Urinary bladder (tissue), 3 donors: ENCODE measurements at regions not wholly inside any gene's neighbourhood (a gene's known extent, or its start where the extent isn't known, plus 50 kb on each side); places are given as distances from the start of the nearest gene placed in this dataset.
A peak's percentile ranks its signal among the peaks of the same experiment; 100 is the strongest.

ENCODE experiments used
- DNase-seq: peaks from one replicate; pipeline ENCODE4 v3.0.0-alpha.2; 2015; ENCODE audit errors: extremely low spot score
- H3K27ac ChIP-seq: one replicate; pipeline ENCODE4 v1.5.1; 2013; ENCODE audit warnings: low read depth, mild to moderate bottlenecking, moderate library complexity
- H3K36me3 ChIP-seq: one replicate; pipeline ENCODE4 v1.6.1; 2013; ENCODE audit warnings: mild to moderate bottlenecking, moderate library complexity; ENCODE audit not compliant: insufficient read depth
- H3K4me1 ChIP-seq: one replicate; pipeline ENCODE4 v1.6.1; 2013; ENCODE audit warnings: mild to moderate bottlenecking, moderate library complexity; ENCODE audit not compliant: insufficient read depth
- H3K4me3 ChIP-seq: one replicate; pipeline ENCODE4 v1.5.1; 2013; ENCODE audit warnings: low read depth, low read length
- WGBS: extraction: QIAGEN DNeasy Blood & Tissue Kit; methylation state at CpG from one replicate; pipeline ENCODE4 v1.1.7; 2013; 5-methylcytosine and 5-hydroxymethylcytosine counted together
- donor health status: healthy with polysubstance abuse.
- donor health status: healthy.

DNA sequence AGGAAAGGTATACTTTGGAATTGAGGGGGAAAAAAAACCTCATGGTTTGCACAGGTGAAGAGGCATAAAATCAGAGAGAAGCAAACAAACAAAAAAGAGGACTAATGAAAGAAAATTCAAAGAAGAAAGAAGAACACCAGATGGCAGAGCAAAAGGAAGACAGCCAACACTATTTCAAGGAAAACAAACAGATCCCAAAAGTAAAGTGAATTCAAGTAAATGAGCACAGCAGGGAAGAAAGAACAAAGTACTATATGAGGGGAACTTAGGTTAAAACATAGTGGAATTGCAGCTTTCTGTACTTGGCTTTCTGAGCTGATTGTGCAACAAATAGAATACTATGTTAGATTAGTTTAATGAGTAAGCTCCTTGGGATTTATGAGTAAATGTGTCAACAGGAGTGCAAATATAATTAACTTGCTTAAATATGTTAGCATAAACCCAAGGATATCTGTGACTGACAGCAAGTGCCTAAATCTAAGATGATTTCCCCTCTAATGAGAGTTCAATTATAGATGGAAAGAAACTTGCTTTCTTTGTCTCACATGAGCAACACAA lies 404.6 kb upstream of the CNTN5 start:
- no peaks in the 10 kb centered on the region for H3K4me1 ChIP-seq
- DNase-seq = no peak
- no peak overlapping the region for H3K27ac ChIP-seq
- H3K36me3 ChIP-seq = no peaks in the 10 kb centered on the region
- no peak overlapping the region for H3K4me3 ChIP-seq

DNA sequence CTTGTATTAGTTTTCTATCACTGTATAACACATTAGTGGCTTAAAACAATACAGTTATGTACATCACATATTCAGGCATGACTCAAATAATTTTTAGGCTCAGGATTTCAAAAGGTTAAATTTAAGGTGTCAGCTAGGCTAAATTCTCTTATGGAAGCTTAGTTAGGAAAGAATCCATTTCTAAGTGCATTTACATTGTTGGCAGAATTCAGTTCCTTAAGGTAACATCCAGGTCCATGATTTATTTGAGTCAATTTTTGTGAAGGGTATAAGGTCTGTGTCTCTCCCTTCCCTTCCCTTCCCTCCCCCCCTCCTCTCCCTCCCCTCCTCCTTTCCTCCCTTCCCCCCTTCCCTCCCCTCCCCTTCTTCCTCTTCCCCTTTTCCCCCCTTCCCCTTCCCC lies 399.0 kb upstream of the CNTN5 start:
- DNase-seq = no peak
- no peak overlapping the region for H3K27ac ChIP-seq
- H3K4me1 ChIP-seq = no peaks in the 10 kb centered on the region
- H3K4me3 ChIP-seq = no peak overlapping the region
- no peaks in the 10 kb centered on the region for H3K36me3 ChIP-seq

DNA sequence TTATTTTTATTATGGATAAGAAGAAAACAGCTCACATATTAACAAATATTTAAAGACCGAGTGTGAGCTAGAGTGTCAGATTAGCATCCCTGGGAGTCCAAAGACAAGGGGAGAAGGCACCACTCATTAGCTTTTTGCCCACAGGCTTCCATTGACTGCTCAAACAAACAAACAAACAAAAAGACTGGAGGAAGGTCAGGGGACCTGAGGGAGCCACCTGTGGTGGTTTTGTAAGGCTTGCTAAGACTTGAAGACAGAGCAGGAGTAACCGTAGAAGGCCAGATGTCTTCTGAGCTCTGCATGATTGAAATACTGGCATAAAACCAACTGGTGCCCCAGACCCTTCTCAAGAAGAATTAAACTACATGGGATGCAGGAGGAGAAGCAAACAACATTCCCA lies 395.2 kb upstream of the CNTN5 start:
- H3K4me1 ChIP-seq = no peaks in the 10 kb centered on the region
- 90% methylated on average over 2 of the region's 2 CpGs for WGBS
- DNase-seq = no peak

DNA sequence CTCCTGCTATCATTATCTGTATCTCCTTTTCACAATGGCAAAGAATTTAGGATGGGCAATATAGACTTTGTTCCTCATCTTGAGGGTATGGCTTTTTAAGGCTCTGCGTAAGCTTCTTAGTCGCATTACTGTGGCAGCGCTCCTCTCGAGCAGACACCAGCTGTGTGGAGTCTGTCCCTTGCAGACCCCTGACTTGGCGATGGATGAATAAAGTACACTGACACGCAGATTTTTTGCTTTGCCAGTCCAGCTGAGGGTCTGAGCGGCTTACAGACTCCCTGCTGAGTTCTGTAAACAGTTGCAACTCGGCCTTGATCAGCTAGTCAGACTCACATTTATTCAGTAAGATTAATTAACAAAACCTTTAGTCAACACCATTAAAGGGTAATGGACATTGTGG lies 390.0 kb upstream of the CNTN5 start:
- Histone ChIP-seq H3K27ac (no peak overlapping the region), H3K36me3 (no peaks in the 10 kb centered on the region), H3K4me3 (no peak overlapping the region), H3K4me1 (no peaks in the 10 kb centered on the region)
- DNase-seq = no peak
- WGBS = 68% methylated on average over 8 of the region's 8 CpGs

More for the DNA sequence above, 395.2 kb upstream of the CNTN5 start:
- no peaks in the 10 kb centered on the region for H3K36me3 ChIP-seq
- no peak overlapping the region for H3K4me3 ChIP-seq
- no peak overlapping the region for H3K27ac ChIP-seq

DNA sequence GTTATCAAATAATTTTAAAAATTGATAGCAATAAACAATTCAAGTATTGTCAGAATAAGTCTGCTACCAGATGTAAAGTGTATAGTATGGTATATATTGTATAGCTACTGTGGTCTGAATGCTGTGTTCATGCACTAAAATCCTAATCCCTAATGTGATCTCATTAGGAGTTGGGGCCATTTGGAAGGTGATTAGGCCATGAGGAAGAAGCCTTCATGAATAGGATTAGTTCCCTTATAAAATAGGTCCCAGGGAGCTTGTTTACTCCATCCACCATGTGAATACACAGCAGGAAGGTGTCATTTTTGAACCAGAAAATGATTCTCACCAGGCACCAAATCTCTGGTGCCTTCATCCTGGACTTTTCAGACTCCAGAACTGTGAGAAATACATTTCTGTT lies 363.0 kb upstream of the CNTN5 start:
- H3K36me3 ChIP-seq = no peaks in the 10 kb centered on the region
- no peaks in the 10 kb centered on the region for H3K4me1 ChIP-seq
- DNase-seq = no peak
- no peak overlapping the region for H3K4me3 ChIP-seq
- H3K27ac ChIP-seq = no peak overlapping the region

DNA sequence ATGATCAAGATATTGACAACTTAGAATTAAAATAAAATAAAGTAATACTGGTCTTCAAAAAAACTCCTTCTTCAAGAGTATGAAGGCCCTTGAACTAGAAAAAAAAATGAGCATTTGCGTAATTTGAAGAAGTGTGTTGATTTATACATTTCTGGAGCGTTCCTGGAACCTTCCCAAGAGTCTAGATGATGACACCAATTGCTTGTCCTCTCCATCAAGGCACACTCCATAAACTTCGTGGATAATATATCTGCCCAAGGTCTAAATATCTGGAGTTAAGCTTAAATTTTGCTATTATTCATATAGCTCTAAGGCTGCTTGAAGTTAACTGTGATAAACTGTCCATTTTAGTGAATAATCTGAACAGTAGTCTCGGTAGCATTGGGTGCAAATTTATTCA lies 361.3 kb upstream of the CNTN5 start:
- Histone ChIP-seq H3K27ac (no peak overlapping the region), H3K36me3 (no peaks in the 10 kb centered on the region), H3K4me1 (no peaks in the 10 kb centered on the region), H3K4me3 (no peak overlapping the region)
- no peak for DNase-seq
- WGBS = 49% methylated on average over 4 of the region's 4 CpGs

DNA sequence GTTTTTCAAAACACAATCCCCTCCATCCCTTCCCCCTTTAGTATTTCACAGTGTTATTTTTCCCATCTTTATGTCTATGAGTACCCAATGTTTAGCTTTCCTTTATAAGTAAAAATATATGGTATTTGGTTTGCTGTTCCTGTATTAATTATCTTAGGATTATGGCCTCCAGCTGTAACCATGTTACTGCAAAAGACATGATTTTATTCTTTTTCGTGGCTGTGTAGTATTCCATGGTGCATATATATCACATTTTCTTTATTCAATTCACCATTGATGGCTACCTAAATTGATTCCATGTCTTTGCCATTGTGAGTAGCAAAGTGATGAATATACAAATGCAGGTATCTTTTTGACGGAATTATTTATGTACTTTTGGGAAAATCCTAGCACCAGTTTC lies 346.4 kb upstream of the CNTN5 start:
- no peak overlapping the region for H3K4me3 ChIP-seq
- DNase-seq = no peak
- no peak overlapping the region for H3K27ac ChIP-seq
- WGBS = 89% methylated on average over 2 of the region's 2 CpGs
- H3K36me3 ChIP-seq = no peaks in the 10 kb centered on the region
- H3K4me1 ChIP-seq = no peaks in the 10 kb centered on the region

DNA sequence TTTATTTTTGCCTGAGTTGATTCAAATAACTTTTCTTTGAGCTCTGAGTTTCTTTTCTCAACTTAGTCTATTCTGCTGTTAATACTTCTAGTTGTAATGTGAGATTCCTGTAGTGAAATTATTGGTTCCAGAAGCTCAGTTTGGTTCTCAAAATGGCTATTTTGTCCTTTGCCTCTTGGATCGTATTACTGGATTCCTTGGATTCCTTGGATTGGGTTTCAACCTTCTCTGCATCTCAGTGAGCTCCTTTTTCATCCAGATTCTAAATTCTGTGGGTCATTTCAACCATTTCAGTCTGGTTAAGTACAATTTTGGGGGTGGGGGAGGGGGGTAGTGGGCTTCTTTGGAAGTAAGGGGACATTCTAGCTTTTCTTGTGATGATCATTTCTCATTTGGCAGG lies 341.1 kb upstream of the CNTN5 start:
- Histone ChIP-seq H3K4me3 (no peak overlapping the region), H3K4me1 (no peaks in the 10 kb centered on the region), H3K27ac (no peak overlapping the region), H3K36me3 (no peaks in the 10 kb centered on the region)
- WGBS = 61% methylated on average over 1 of the region's 1 CpG
- DNase-seq = no peak

DNA sequence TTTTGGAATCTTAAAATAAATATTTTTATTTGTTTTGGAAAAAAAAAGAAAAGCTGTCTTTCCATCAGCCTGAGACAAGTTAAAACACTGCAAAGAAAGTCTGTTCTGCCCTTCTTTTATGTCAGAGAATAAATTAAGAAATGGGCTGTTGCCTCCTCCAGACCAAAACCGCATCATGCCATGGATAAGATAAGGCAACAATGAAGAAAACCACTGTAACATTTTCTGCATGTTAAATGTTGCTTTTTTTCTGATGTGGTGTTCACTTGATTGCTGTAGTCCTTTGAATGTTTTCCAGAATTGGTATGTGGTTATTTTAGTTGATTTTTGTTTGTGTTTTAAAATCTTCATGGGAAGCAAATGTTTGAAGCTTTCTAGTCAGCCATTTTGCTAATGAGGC lies 319.2 kb upstream of the CNTN5 start:
- no peak for DNase-seq
- WGBS = 80% methylated on average over 1 of the region's 1 CpG
- no peaks in the 10 kb centered on the region for H3K36me3 ChIP-seq
- H3K27ac ChIP-seq = no peak overlapping the region
- H3K4me1 ChIP-seq = no peaks in the 10 kb centered on the region
- H3K4me3 ChIP-seq = no peak overlapping the region

DNA sequence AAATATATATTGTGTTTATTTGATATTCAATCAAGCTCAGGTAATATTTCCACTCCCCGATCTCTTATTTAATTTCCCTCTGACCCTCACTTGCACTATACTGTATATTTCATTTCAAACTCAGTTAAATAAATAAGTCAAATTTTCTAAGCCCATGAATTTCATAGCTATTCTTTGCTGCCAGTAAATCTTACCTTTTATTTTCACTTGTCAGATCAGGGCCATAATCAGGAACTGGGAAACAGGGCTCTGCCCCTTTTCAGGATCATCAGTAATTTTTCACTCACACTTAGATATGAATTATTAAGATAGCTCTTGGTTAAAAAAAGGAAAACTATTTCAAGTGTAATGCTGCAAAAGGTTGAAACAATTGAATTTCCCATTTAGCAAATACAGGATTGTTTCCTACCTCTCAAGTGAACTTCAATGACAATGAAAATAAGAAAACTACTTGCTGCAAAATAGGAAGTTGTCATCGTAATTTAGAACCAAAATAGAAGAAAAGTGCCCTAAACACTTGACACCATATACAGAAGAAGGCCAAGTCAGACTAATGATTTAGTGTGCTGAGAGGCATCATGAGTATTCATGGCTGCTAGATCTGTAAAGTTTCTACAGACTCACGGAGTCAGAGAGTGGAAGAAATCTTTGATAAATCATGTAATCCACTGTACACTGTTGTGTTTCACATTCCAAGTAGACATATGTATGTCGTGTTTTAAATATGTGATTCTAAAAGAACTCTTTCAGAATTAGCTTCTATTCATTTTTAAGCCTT lies 316.8 kb upstream of the CNTN5 start:
- no peaks in the 10 kb centered on the region for H3K36me3 ChIP-seq
- no peaks in the 10 kb centered on the region for H3K4me1 ChIP-seq
- DNase-seq = no peak
- no peak overlapping the region for H3K27ac ChIP-seq
- WGBS = 65% methylated on average over 4 of the region's 4 CpGs
- no peak overlapping the region for H3K4me3 ChIP-seq

DNA sequence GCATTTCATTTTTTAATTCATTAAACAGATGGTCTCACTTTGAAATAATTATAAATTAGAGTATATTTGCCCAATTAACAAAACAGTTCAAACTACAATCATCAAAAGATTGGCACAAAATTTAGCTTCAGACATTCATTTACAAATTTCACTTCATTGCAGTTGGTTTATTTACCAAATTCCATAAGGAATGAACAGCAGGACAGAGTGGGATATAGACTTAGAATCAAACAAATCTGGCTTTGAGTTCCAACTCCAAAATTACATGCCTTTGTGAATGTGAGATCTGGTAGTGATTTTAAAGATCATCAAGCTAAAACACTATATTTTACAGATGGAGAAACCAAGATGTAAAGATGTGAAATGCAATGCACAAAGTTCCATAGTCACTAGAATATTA lies 310.7 kb upstream of the CNTN5 start:
- H3K27ac ChIP-seq = no peak overlapping the region
- no peaks in the 10 kb centered on the region for H3K36me3 ChIP-seq
- no peak overlapping the region for H3K4me3 ChIP-seq
- DNase-seq = no peak
- H3K4me1 ChIP-seq = no peaks in the 10 kb centered on the region

DNA sequence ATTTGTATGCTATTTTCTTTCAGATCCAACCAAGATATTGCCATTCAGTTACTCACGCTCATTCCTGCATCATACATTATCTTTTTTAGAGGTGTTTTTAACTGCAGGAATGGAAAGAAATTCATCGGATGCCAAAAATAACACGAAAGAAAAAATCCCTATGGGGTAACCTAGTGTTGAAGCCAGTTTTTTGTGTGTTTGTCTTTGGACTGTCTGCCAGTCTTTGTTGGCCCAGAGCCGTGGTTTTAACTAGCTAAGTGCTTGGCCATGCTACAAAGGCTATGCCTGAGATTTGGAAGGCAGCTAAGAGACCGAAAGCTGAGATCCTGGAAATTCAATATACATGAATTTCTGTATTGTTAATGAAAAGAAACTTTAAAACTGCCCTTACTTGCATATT lies 309.8 kb upstream of the CNTN5 start:
- WGBS = 38% methylated on average over 5 of the region's 5 CpGs
- H3K4me3 ChIP-seq = no peak overlapping the region
- DNase-seq = no peak
- H3K4me1 ChIP-seq = no peaks in the 10 kb centered on the region
- H3K27ac ChIP-seq = no peak overlapping the region
- no peaks in the 10 kb centered on the region for H3K36me3 ChIP-seq

DNA sequence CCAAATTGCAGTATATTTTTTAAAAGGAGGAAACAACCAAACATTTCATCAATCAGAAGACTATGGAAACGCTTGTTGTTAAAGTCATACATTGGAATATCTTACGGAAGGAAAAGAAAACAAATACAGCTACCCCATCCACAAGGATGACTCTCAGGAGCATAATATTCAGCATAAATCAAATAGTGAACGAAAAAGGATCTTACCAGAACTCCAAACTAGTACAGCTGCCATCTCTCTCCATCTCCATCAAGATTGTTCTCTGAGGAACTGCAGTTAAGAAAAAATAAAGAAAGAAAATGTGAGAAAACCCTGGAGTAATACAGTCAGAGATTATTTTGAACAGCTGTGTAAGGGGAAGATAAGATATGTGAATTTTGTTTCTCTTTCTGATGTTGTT lies 299.8 kb upstream of the CNTN5 start:
- WGBS = 76% methylated on average over 3 of the region's 3 CpGs
- Histone ChIP-seq H3K4me3 (no peak overlapping the region), H3K36me3 (no peaks in the 10 kb centered on the region), H3K27ac (no peak overlapping the region), H3K4me1 (no peaks in the 10 kb centered on the region)
- DNase-seq = no peak

DNA sequence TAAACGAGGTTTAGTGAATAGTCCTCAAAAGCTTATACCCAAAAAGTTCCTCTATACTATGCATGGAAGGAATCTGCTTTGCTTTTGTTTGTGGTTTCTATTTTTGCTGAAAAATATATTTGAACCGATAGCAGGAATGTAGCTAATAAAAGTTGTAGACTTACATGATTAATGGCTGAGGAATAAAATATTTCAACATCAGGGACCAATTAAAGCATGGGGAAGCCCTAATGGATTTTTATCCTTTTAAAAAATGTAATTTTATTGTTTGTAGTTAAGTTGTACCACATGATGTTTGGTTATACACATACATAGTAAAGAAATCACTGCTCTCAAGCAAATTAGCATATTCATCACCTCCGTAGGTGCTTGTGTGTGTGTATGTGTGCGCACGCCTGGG lies 295.3 kb upstream of the CNTN5 start:
- no peak overlapping the region for H3K27ac ChIP-seq
- DNase-seq = peak; percentile 6
- 70% methylated on average over 5 of the region's 5 CpGs for WGBS
- no peaks in the 10 kb centered on the region for H3K4me1 ChIP-seq
- H3K4me3 ChIP-seq = no peak overlapping the region
- no peaks in the 10 kb centered on the region for H3K36me3 ChIP-seq

DNA sequence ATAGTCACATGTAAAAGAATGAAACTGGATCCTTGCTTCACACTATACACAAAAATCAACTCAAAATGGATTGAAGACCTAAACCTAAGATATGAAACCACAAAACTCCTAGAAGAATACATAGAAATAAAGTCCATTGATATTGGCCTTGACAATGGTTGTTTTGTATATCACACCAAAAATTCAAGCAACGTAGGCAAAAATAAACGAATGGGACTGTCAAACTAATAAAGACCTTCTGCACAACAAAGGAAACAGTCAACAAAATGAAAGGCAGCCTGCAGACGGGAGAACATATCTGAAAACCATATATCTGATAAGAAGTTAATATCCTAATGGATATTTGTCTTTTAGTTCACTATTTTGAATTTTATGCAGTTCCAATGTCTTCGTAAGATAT lies 292.3 kb upstream of the CNTN5 start:
- no peak overlapping the region for H3K27ac ChIP-seq
- H3K4me3 ChIP-seq = no peak overlapping the region
- no peak for DNase-seq
- no peaks in the 10 kb centered on the region for H3K4me1 ChIP-seq
- 89% methylated on average over 4 of the region's 4 CpGs for WGBS
- no peaks in the 10 kb centered on the region for H3K36me3 ChIP-seq
